GM18867 (cell line): ENCODE measurements at regions not wholly inside any gene's neighbourhood (a gene's known extent, or its start where the extent isn't known, plus 50 kb on each side); places are given as distances from the start of the nearest gene placed in this dataset.
"Not testable (repeated sequence)": the region's sequence is repeated elsewhere in the genome, so short reads cannot be mapped to it uniquely, and the experiment has no call there.

Source experiments
- ATAC-seq: cut with Tn5 transposase; IDR thresholded peaks from one replicate; pipeline ENCODE4 v1.9.1; 2021; ENCODE audit warnings: mild to moderate bottlenecking, moderate library complexity; ENCODE audit not compliant: unreplicated experiment

DNA sequence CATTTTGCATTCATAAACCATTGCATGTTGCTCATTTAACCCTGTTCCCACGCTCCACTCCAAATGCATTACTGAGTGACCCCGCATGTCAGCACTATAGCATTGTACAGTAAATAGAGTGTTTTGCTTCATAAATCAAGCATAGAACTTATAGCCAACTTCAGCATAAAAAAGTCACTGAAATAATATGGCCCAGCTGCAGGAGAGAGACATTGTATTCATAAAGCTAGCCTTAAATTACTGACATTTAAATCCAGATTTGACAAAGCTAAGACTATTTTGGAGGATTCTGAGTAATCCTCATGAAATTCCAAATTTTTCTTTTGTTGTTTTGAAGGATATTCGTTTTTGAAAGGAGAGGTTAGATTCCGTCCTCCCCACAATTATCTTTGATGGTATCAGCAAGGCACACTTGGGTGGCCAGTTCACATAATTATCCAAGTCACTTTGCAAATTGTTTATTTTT is 320.9 kb upstream of the TCF4 start:
- ATAC-seq, result no peak

DNA sequence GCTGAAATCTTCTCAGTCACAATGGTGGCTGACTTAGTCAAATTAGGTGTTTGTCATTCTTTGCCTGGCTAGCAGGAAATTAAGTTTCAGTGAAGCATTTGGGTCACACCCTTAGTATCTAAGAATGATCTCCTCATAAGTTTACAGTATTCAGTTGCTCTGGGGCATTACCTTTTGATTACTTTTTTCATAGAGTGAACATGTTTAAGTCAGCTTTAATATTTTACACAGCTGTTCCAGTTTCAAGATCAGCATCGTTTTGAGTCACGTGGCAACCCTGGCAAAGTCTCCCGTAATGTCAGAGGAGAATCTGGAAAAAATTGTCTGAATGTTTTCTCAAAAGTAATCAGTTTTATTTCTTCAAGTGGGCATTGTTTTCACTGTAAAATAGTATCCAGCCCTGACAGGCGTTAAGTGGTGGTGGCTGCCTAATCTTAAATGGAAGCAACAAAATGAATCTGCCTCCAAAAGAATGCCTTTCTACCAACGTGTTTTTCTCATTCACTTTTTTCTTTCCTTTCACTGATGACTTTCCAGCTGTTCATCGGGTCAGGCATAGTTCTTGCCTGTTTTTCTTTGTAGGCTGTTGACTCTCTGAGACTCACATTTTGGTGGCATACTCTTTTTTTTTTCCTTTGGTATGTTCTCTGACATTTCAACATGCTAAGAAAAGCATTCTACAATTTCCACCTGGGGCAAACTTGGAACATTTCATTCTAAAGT is 319.6 kb upstream of the TCF4 start:
- no peak for ATAC-seq

DNA sequence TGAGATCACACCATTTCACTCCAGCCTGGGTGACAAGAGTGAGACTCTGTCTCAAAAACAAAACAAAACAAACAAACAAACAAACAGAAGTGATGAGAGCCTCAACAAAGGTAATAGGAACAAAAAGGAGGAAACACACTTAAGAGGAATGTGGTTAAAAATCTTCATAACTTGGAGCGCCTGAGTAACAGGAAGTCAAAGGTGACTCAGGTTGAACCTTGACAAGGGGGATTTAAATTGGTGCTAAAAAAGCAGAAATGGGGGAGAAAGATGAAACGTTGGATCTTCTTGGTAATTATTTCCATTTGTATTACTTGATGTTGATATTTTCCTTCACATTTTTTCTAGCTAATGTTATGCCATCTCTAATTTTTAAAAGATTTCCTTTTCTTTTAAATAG is 318.5 kb upstream of the TCF4 start:
- no peak for ATAC-seq

DNA sequence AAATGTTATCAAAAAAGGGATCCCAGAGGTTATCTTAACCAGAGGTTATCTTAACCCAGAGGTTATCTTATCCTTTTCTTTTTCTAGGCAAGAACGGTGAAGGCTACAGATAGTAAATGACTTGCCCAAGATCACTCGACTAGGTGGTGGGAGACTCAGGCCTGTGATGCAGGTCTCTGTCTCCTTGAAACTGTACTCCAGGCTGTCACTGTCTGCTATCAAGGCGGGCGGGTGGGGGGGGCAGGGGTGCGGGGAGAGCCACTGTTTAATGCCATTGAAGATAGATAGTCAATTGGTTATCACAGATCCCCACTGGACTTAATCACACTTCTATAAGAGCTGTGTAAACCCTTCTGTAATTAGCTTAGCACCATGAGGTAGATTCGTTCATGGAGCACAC is 315.9 kb upstream of the TCF4 start:
- no peak for ATAC-seq

DNA sequence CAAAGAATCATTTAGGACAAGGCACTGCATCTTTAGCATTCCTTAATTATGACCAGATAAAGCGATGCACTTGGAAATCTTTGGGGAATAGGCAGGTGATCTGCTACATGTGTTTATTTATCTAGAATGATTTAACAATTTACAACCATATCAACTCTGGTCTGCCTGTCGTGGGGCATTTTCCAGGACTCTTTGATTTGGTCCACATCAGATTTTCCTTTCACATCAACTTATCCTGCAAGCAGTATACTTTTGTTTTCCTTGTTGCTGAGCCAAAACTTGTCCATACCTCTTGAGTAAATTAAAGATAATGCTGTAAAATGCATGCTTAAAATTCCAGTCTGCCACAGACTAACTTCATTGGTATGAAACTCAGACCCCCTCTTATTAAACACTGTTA is 312.4 kb upstream of the TCF4 start:
- no peak for ATAC-seq

DNA sequence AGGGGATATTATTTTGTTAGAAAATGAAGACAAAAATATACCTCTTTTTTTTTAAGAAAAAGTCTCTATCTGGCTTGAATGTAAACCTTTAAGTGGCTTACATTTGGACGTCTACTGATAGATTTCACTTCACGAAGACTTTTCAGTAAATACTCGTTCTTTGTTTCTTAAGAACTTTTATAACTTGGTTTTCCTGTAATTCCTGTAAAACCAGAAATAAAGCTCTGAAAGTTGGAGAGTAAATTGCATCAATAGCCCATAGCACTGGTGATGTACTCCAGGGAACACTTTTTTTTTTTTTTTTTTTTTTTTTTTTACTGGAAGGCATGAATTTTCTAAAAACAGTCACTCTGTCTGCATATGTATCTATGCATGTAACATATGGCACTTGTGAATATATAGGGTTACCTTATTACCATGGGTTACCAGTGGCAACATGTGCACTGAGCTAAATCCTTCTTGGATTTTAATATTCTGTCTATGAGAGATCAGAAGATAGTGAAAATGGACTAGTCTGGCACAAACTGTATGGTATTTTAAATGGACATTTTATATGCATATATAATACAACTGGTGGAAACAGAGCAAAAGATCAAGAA is 309.2 kb upstream of the TCF4 start:
- ATAC-seq, result no peak

DNA sequence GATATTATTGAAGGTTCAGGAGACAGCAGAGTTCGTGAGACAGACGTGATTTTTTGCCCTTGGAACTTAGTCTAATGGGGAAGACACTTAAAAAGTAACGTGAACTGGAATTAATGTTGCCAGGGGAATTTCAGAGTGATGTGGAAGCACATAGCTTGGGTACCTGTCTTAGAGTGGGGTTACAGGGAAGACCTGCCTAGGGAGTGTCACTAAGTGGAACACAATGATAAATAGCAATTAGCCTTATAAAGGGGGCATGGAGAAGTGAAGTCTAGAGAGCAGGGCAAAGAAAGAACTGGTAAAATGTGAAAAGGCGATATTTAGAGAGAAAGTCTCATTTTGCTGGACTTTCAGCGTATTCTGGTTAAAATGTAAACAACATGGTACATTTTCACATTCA is 306.0 kb upstream of the TCF4 start:
- no peak for ATAC-seq

DNA sequence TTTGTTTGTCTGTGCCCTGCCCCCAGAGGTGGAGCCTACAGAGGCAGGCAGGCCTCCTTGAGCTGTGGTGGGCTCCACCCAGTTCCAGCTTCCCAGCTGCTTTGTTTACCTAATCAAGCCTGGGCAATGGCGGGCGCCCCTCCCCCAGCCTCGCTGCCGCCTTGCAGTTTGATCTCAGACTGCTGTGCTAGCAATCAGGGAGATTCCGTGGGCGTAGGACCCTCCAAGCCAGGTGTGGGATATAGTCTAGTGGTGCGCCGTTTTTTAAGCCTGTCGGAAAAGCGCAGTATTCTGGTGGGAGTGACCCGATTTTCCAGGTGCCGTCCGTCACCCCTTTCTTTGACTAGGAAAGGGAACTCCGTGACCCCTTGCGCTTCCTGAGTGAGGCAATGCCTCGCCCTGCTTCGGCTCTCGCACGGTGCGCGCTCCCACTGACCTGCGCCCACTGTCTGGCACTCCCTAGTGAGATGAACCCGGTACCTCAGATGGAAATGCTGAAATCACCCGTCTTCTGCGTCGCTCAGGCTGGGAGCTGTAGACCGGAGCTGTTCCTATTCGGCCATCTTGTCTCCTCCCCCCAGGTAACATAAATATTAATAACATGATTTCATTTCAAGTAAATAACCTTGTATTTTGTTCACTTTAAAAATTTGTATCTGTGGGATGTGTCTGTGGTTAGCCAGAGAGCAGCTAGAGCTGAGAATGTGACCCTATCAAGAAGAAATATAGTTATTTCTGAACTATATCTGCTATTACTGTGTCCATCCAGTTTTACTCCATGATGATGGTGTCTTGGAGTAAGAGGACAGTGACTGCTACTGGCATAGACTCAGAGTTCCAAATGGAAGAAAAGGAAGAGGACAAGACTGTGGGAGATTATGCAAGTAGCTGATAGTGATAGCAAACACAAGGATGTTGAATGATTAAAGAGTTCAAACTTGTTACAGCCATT is 305.1 kb upstream of the TCF4 start:
- ATAC-seq, result not testable (repeated sequence)

DNA sequence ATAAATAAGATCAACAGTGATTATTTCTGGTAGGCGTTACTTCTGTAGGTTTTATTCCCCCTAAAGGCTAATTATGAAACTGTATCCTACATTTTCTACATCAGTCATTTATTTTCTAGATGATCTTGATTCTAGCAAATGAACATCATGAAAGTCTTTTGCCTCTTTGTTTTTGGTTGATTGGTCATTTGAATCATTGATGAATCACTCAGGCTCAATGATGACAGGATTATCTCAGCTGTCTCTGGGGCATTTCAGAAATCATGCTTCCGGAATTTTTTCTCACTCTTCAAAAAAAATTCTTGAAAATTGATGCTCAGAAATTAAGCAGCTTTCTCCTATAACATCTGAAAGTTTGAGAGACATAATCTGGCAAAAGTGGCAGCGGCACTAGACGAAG is 298.9 kb upstream of the TCF4 start:
- no peak for ATAC-seq

DNA sequence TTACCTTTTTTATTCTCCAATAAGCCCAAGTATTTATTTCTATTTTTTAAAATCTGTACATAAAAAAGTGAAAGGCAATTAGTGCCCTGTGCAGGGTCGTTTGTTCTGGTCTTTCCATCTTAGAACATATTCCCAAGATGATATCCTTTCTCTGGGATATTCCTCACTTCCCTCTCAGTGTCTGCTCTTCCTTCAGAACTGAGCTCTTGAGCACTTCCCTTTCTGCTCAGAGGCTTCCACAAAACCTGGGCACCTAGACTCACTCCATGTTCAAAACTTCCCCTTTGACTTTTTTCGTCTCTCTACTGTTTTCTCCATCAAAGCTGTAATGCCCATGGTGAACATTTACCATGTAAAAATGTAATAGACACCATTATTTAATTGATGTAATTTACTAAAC is 296.5 kb upstream of the TCF4 start:
- ATAC-seq, result no peak

DNA sequence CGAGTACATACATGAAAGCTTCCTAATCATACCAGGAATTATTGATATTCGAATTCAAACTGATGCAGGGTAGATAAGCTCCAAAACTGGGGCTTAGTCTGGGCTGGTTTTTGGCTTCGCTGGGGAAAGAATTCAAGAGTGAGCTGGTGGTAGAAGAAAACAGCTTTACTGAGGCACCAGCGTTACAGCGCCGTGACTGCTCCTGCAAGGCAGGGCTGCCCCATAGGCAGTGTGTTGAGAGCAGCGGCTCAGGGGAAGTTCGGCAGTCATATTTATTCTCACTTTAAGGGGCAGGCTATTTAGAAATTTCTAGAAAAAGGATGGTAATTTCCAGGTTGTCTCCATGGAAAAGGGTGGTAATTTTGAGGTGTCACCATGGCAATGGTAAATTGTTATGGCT is 292.6 kb upstream of the TCF4 start:
- ATAC-seq, result no peak

DNA sequence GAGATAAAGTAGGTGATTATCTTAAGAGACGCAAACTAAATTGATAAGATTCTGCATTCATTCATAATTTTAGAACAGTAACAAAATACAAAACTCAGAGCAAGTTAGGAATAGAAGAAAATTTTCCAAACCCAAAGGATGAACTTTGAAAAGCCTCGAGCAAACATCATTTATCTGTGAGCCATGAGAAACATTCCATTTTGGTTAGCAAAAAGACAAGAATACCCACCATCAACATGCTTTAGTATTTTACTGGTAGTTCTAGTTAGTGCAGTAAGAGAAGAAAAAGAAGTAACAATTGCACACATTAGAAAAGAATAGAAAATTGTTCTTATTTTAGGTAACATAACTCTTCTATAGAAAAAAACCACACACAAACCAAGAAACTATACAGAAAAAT is 291.3 kb upstream of the TCF4 start:
- ATAC-seq, result no peak

DNA sequence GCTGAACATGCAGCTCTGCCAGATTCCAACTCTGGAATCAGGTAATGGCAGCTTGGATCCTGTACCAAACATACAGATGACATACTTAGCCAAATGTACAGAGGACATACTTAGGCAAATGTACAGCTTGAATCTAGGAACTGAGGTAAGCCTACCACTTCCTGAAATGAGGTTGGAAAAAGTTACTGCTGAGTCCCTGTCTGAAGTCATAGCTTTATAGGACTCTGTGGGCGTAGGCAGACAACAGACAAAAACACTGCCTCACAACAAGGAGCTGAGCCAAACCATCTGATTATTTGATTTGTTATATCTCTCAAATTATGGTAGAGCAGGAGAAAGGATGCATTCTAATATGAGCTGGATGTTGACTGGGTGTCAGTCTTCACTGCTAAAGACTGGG is 290.2 kb upstream of the TCF4 start:
- ATAC-seq, result no peak

DNA sequence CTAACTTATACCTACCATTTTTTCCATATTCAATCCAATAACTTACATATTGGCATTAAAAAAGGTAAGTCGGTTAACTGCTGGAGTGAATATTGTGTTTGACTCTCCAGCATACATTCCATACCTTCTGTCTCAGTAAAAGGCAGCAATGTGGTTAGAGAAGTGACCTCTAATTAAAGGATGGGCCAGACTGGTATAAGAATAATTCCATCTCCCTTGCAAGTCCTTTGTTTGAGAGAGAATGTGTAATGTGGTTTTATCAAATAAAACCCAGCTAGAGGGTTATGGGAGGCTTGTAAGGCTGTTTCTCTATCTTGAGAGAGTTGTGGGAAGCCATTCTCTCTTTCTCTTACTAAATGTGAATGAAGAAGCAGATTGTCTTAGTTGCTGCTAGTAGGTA is 289.3 kb upstream of the TCF4 start:
- ATAC-seq, result no peak

DNA sequence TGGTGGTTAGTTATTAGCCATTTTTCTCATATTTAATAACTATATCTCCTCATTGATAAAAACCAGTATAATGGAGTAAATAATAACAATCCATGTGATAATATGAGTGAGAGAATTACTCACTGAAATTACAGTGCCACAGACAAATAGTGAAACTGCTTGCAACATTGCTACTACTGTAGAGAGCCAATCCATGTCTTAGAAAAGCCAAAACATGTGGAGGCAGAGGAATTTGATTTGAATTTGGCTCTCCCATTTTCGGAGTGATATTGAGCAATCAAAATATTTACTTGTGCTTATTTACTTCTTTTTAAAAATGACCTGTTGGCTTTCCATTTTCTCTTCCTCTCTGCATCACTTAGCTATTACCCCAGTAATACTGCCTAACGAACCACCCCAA is 288.3 kb upstream of the TCF4 start:
- no peak for ATAC-seq

DNA sequence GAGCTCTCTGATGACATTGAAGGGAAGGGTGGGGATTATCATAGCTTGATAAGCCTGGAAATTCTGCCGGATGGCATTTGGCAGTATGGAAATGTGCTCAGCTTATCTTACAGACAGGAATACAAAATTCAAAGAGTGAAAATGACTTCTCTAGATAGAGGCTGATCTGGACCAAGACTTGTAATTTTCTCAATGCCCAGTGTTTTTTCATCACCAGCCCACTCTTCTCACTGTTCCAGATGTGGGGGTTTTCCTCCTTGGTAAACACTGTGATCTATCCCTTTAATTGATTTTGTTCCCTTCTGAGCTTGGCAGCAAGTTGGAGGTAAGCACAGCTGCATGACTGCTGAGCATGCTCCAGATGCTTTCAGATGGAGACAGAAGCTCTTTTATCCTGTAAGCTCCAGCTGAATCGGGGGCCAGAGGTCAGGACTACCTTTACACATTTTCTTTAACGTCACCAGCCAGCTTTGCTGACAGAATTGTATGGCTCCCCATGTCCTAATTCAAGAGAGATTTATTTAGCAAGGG is 287.4 kb upstream of the TCF4 start:
- no peak for ATAC-seq

DNA sequence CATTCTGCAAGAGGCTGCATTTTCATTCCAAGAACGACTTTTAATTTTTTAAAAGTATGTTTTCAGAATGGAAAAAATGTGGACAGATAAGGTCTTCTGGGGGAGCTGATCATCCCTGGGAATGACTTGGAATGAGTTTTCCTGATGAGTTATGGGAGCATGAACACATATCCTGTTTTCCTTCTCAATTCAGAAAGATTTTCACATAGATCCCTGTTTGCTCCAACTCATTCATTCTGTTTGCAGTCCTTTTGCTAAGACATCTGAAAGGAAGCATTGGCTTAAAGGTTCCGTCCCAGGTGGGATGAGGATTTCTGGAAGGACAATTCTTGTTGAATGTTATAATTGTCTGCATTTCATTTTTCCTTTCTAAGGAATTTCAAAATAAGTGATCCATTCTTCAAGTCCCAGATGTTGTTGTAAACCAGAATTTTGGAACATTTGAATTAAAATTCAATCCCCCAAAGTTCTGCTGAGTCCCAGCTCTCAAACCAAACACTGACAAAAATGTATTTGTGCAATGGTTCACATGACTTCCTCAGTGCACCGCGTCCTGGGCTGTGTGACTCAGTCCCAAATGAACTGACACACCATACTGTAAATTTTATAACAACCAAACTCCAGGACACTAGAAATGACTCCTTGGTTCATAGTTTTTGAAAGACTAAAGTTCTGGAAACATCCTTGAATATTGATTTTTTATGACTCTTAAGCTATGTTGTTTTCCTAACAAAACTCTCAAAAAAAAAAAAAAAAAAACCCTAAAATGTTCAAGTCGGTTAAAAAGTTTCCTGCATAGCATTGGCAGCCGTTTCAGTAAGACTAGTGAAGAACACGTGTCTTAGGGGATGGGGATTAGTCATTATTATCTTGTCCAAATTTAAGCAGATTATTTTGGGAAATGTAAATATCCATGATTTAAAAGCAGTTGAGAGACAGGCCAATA is 281.8 kb upstream of the TCF4 start:
- no peak for ATAC-seq

DNA sequence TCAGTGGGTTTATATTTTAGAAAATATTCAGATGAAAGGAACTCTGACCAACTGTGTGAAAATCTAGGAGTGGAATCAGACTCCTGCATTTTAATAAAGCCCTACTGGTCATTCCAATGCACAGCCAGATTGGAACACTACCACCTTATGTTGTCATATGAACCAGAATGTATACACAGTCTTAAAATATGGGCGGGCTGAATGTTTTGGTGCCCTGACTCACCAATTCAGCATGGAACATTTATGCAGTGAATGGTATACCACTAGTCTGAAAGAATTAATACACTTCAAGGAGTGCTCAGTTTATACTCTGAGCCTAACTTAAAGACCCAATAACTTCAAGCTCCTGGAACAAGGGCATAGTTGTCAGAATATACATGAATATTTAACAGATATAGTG is 280.9 kb upstream of the TCF4 start:
- ATAC-seq, result no peak

DNA sequence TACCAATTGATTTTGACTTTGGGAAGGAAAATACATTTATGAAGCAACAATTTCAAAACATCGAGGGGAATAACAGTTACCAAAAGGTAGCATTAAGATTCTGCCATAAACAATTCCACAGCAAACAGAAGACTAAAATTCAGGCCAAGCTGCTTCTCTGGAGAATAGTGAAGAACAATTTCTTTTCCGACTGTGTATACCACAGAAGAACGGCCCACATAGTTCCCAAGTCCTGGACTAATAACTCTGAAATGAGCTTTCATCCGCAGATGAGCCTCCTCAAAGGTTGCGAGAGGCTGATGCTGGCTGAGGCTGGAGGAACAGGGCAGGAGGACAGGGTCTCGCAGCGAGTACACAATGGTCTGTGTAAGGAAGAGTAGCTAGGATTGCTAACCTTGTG is 278.9 kb upstream of the TCF4 start:
- ATAC-seq, result no peak

DNA sequence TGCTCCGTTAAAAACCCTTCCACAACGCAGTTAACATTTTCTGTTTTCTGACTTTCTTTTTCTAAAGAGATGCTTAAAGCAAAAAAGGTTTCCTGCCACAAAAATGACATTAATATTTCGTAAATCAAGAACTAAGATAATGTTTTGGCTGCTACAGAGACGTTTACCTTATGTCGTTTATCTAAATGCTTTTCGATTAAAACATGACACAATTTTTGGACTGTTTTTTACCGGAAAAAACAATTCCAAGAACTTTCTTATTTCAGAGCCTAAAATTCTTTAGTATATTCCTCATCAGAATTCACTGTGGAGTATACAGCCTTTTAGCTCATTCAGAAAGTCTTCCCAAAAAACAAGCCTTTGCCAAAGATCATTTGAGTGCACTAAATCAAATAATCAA is 278.0 kb upstream of the TCF4 start:
- no peak for ATAC-seq
